GM21528 (cell line): ENCODE measurements at regions not wholly inside any gene's neighbourhood (a gene's known extent, or its start where the extent isn't known, plus 50 kb on each side); places are given as distances from the start of the nearest gene placed in this dataset.

Experiments used
- ATAC-seq: cut with Tn5 transposase; IDR thresholded peaks from one replicate; pipeline ENCODE4 v1.9.1; 2021; ENCODE audit warnings: mild to moderate bottlenecking, moderate library complexity; ENCODE audit not compliant: unreplicated experiment, low FRiP score

- ATAC-seq, result no peak
Observed at GRCh38 chr5:128665747-128666355, 127.8 kb upstream of the FBN2 start.

DNA sequence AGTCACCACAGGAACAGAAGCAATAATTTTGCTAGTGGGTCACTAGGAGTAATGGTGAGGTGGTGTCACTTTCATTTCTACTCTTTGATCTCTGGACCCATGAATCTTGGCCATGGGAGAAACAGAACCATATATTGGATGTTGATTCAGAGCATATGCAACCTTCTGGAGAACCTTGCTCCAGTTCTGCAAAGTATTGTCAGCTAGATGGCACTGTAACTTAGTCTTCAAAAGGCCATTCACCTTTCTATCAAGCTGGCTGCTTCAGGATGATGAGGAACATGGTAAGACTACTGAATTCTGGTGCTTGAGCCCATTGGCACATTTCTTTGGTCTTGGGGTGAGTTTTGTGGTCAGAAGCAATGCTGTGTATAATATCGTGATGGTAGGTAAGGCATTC, 129.1 kb upstream of the FBN2 start:
- ATAC-seq, result no peak

- no peak for ATAC-seq
Observed at GRCh38 chr5:128667751-128668150, 129.7 kb upstream of the FBN2 start.

- ATAC-seq, result no peak
Observed at GRCh38 chr5:128668921-128669320, 130.9 kb upstream of the FBN2 start.

GRCh38 chr5:128669803-128670202, 131.8 kb upstream of the FBN2 start:
- no peak for ATAC-seq

GRCh38 chr5:128671943-128672342, 133.9 kb upstream of the FBN2 start:
- no peak for ATAC-seq

- ATAC-seq, result no peak
Observed at GRCh38 chr5:128673000-128673399, 135.0 kb upstream of the FBN2 start.

- ATAC-seq, result no peak
Observed at GRCh38 chr5:128673411-128673957, 135.4 kb upstream of the FBN2 start.

DNA sequence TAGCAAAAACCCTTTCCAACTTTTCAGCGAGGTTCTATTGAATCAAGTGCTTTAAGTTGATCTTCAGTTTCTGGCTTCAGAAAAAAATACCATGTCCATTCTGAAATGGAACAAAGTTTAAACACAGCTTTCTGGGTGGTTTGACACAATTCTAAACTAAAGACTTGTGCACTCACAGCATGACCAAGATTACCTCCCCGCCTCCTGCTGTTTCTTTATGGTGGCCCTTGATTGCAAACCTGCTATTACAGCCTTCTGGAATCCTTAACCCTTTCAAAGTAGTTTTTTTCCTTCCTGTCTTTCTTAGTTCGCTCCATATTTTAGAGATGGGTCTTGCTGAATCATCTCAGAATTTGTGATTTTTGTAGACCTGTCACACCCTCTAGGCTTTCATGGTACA, 135.9 kb upstream of the FBN2 start:
- ATAC-seq, result no peak

- ATAC-seq, result peak; percentile 93
Observed at GRCh38 chr5:128674837-128675446, 136.9 kb upstream of the FBN2 start.

- ATAC-seq, result no peak
Observed at GRCh38 chr5:128681096-128681495, 143.1 kb upstream of the FBN2 start.

- no peak for ATAC-seq
Observed at GRCh38 chr5:128681764-128682592, 143.9 kb upstream of the FBN2 start.

DNA sequence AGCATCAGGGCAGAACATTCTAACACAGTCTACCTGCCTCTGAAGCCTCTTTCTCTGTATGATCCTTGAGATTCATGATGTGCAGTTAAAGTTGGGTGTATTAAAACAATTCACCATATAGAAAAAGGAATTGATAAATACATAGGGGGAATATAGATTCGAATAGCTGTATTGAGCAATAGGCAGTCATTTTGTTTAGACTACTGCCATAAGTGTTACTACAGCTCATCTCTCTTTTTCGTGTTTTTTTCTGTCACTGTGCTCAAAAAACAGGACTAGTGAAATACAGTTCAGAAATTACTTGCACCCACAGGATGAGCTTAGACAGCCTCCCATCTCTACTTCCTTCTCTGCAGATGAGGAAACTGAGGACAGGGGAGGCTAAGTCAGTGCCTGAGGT, 144.6 kb upstream of the FBN2 start:
- no peak for ATAC-seq

GRCh38 chr5:128684961-128685360, 146.9 kb upstream of the FBN2 start:
- ATAC-seq, result no peak

- no peak for ATAC-seq
Observed at GRCh38 chr5:128687930-128688329, 149.9 kb upstream of the FBN2 start.

DNA sequence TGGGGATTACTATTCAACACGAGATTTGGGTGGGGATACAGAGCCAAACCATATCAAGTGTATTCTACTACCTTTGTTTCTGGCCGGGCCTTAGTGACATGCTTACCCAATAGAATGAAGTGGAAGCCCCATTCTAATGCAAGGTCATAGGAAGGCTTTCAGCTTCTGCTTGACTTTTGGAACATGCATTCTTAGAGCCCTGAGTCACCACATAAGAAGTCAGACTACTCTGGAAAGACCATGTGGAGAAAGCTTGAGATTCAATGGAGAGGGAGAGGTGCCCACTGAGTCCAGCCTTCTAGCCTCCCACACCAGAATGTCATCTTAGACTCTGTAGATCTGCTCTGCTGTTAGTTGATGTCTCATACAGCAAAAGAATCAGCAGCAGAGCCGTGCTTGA, 155.7 kb upstream of the FBN2 start:
- ATAC-seq, result no peak

DNA sequence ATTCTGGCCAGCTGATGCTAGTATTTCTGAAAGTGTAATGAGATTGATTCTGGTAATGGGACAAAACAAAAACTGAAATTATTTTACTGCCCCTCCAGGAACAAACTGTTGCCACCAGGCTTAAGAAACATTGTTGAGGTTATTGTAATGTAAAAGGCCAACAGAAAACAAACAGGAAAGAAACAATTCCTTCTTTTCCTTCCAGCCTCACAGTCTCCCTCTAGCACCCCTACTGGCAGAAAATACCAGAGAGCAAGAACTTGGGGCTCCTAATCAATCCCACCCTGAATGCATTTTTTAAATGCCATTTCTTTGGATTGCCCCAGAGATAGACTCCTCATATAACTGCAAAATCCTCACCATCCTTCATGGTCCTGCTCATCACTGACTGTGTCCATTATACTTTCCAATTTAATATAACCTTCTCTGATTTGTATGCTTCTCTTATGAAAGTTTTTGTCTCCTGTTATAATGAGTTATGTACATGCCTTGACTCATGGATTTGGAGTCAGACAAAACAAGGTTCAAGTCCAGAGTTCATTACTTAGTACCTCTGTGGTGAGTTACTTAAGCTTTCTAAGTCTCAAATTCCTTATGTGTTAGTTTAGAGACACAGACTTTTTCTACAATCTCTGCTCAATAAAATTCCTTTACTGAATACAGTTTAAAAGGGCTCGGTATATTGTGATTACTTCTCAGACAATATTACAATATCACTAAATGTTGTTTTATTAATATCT, 157.9 kb upstream of the FBN2 start:
- ATAC-seq, result no peak

GRCh38 chr5:128701301-128701700, 163.3 kb upstream of the FBN2 start:
- ATAC-seq, result no peak

DNA sequence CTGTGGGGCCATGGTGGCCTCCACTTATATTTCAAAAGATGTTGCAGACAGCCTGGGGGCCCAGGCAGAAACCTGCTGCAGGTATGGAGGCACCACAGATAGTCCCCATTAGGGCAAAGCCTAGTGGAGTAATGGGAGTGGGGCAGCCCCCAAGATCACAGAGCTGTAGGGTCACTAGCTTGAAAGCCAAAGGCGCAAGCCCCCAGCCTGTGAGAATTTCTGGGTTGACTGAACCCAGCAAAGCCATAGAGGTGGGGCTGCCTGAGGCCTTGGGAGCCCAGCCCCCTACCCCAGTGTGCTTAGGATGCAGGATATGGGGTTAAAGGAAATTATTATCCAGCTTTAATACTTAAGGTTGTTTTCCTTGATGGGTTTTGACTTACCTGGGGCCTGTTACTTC, 165.3 kb upstream of the FBN2 start:
- no peak for ATAC-seq

- ATAC-seq, result no peak
Observed at GRCh38 chr5:128706269-128706668, 168.2 kb upstream of the FBN2 start.

- ATAC-seq, result no peak
Observed at GRCh38 chr5:128708841-128709240, 170.8 kb upstream of the FBN2 start.
